NCI-H774 (cell line): ENCODE measurements at regions not wholly inside any gene's neighbourhood (a gene's known extent, or its start where the extent isn't known, plus 50 kb on each side); places are given as distances from the start of the nearest gene placed in this dataset.

Experiments
- DNase-seq: peaks from one replicate; lab custom pipeline; 2025; lab: John Stamatoyannopoulos, UW

DNA sequence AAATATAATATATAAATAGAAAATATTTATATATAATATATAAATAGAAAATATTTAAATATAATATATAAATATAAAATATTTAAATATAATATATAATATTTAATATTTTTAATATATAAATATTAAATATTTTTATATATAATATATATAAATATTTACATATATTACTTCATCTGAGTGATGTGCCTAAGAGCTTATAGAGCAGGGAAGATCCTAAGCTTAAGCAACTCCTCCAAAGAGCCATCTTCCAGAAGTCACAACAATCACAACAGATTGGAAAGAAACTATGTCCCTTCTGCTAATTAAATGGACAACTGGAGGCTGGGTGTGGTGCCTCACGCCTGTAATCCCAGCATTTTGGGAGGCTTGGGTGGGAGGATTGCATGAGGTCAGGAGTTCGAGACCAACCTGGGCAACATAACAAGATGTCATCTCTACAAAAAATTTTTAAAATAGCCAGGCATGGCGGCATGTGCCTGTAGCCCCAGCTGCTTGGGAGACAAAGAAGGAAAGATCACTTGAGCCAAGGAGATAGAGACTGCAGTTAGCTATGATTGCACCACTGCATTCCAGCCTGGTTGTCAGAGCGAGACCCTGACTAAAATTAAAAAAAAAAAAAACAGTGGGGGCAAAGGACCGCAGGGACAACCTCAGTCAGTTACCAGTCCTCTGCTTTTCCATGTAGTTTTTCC lies 198.7 kb downstream of the SKIDA1 start:
- no peak for DNase-seq

DNA sequence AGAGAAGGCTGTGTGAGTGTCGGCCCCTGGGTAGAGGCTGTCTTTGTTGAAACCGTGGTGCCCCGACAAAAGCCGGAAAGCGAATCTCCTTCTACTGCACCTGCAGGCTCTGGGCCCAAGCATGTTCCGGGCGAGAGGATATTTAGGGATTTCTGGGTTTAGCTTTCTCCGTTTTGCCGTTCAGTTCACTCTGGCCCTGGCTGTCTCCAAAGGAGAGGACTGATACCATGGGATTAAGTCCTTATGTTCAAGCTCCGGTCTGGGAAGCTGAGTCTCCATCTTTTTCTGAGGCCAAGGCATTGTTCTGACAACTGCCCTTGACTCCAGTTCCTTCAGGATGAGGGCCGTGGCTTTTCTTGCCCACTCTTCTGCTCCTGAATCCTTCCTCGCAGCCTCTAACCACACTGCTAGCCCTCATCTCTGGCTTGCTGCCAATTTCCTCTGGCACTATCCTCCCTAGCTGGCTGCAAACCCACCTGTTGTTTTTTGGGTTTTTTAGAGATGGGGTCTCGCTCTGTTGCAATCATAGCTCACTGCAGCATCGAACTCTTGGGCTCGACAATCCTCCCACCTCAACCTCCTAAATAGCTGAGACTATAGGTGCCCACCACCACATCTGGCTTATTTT lies 206.8 kb downstream of the SKIDA1 start:
- no peak for DNase-seq

DNA sequence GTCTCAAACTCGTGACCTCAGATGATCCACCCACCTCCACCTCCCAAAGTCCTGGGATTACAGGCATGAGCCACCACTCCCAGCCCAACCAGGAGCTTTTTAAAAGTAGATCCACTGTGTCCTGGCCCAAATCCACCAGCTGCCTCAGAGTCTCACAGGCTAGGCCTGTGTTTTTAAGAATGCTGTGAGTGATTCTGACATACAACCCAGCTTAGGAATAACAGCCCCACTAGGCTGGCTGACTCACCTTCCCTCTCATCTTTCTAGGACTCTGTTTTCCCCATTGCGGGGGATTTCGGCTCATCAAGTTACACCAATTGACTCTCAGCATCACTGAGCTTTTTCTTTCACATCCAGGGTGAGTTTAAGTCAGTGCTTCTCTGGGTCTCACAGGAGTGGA lies 207.6 kb downstream of the SKIDA1 start:
- no peak for DNase-seq

DNA sequence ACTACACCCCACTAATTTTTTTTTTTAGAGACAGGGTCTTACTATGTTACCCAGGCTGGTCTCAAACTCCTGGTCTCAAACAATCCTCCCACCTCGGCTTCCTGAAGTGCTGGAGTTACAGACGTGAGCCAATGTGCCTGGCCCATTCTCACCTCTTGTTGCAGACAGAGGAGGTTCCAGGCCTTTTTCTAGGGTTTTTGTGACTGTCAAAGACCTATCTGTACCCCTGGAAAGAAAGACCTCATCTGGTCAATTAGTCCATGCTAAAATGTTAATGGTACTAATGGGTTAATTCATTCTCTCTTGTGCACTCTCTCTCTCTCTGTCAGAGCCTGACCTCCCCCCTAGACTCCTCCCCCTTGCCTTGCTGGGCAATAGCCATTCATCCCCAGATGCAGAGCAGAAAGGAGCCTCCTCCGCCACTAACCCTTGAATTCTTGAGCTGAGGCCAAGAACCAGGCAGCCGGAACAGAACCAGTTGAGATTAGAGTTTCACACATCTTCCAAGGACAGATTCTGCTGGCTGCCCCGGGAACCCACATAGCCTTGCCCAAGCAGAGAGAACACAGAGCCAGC lies 209.7 kb downstream of the SKIDA1 start:
- DNase-seq, result no peak

DNA sequence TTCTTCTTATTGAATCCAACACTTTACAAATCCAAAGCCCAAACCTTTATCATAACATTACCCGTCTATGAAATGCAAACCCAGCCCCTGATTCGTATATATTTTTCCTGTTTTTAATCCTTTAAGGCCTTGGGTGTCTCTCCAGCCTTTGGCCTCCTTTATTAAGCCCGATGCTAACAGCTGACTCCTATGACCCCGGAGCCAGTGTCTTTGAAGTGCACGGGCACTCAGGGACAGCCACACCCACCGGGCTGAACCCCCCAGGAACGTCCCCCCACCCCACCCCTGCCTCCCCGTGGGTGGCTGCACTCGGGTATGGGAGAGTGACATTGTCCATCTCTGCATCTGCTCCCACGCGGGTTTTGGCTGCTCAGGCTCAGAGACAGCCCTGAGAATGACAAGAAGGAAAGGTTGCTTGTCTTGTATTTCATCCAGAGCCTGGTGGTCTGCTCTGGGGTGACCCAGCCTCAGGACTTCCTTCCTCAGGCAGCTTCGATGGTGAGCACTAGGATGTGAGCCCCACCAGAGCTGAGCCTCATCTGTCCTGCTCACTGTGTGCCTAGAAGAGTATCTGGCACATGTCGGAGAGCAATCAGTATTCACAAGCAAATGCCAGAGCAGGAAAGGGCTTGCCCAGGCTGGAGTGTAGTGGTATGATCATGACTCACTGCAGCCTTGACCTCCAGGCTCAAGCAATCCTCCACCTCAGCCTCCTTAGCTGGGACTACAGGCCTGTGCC lies 210.4 kb downstream of the SKIDA1 start:
- DNase-seq, result no peak

DNA sequence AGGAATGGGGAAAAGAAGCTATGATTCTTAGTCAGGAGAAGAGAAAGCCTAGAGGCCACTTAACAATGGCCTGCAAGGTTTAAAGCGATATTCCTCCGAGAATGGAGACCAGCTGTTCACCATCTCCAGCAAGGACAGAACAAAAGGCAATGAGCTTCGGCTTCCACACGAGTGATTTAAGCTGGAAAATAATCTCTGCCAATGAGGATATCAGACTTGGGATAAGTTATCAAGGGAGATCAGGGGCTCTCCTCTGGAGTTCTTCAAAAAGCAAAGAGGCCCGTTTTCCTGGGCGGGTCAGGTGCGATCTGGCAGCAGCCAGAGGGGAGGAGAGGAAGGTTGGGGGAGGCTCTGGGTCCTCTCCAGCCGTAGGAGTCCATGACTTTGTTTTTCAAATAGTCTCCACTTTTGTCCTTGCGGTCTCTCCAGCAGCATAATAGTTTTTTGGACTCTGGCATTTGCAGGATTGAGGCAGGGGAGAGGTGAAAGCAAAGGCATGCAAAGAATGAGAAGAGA lies 211.3 kb downstream of the SKIDA1 start:
- no peak for DNase-seq

DNA sequence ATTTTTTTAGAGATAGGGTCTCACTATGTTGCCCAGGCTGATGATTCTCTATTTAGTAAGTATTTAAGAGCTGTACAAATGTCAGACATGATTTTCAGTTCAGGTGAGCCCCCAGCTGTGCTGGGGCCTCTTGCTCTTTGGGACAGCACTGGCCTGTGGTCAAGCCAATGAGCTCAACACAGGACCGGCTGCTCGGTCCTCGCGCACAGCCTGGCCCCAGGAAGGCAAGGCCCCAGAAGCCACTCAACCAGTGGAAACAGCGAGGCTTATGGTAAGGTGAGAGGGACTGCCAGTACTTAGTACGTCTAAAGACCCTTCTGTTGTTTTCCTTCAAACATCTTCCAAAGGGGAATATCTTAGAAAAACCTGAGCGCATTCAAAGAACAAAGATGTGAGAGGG lies 211.8 kb downstream of the SKIDA1 start:
- no peak for DNase-seq

DNA sequence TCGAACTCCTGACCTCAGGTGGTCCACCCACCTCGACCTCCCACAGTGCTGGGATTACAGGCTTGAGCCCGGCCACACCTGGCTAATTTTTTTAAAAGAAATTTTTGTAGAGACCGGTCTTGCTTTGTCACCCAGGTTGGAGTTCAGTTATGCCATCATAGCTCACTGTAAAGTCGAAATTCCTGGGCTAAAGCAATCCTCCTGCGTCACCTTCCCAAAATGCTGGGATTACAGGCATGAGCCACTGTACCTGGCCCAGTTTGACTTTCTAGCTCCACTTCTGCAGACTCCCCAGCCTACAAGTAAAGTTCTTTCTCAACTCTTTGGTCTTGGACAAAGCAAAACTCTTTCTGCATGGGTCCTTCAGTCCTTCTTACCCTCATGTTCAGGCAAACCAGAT lies 214.1 kb downstream of the SKIDA1 start:
- no peak for DNase-seq

DNA sequence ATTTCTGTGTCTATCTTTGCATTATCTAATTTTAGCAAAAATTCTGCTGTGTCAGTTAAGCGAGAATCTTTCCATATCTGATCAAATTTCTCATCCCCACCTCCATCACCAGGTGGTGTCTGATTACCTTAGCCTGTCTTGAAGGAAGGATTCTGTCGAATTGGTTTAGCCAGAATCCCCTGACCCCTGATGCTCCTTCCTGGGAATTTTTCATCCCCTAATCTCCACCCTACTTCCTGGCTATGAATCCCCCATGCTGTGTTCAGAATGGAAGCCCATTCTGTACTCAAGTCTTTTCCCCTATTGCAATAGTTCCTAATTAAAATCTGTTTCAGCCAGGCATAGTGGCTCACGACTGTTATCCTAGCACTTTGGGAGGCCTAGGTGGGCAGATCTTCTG lies 216.1 kb downstream of the SKIDA1 start:
- no peak for DNase-seq

DNA sequence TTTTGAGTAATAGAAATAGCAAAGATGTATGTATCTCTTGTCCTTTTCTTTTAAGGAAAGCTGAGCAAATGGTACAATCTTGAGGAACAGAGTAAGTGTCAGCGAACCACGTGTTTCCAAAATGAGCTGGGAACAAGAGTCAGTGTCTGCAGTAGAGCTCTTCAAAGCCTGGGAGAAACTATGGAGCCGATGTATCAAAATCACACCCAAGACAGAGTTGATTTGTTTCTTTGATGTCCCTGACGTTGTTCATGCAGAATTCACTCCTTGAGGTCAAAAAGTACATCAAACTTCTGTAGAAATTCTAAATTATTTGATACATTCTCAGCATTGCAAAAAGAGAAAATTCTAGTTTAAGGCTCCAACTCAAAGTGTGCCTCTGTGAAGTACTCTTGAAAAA lies 216.5 kb downstream of the SKIDA1 start:
- DNase-seq, result no peak

DNA sequence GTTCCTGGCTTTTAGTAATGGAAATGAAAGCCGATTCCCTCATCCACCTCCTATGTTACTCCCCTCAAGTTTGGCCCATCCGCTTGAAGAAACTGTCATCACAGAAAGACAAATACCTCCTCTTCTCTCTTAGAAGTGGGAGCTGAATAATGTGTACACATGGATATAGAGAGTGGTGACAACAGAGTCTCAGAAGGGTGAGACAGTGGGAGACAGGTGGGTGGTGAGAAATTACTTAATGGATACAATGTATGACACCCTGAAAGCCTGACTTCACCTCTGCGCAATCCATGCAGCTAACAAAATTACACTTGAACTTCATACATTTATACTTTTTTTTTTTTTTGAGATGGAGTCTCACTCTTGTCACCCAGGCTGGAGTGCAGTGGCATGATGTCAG lies 217.5 kb downstream of the SKIDA1 start:
- no peak for DNase-seq

DNA sequence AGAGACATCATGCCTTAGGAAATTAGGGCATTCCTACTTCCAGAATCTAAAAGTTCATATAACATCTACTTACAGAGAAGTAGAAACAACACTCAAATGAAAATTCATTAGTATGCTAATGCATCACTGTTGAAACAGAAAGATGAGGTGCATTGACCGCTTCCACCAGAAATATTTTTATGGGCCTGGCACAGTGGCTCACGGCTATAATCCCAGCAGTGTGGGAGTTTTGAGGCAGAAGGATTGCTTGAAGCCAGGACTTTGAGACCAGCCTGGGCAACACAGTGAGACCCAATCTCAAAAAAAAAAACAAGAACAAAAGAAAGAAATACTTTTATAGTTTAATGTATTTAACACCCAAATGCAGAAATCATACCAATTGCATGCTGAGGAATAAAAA lies 220.9 kb downstream of the SKIDA1 start:
- no peak for DNase-seq

DNA sequence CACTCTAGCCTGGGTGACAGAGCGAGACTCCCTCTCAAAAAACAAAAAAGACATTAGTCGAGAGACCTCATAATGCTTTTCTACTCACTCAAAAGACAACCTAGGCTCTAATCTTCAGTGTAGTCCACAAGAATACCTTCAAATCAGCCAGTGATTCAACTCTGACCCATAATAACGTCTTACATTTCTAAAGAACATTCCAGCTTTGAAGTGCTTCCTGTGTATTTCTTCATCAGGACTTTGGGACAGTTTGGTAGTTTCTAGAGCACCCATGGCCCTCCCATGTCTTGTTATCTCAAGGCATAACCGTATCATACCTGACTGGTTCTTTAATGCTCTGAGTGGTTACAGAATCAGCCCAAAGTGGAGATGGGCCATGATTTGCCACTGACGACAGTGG lies 221.3 kb downstream of the SKIDA1 start:
- no peak for DNase-seq

DNA sequence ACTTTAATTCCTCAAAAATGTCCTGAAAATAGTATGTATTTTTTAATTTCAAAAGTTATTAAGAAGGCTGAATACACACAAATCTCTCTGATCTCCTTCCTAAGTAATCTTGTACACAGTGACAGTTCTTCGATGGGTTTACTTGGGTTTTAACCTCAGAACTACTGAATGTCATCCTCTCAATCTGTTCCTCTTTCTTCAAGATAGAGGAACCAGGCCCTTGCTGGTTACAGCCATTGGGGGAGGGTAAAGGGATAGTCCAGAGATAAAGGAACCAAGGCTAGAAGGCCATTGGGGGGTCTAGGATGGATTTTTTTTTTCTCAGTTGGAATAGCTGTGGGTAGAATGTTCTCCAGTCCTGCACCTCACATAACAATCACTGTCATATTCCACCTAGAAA lies 224.9 kb downstream of the SKIDA1 start:
- DNase-seq, result no peak

DNA sequence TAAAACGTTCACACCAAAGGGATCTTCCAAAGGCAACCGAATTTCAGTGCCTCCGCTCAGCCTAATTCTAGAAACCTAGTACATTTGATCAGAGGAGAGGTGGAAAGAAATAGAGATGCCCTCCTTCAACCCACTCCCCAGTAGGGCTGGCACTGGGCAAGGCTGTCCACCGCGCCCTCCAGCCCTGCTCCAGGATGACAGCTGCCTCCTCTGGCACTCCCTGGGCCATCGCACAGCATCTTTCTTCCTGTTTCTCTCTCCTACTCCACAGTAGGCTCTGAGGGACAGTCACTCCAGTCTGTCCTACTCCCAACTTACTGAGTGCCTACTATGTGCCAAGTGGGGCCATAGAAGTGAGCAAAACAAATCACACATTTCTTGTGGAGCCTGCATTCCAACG lies 226.2 kb downstream of the SKIDA1 start:
- no peak for DNase-seq

DNA sequence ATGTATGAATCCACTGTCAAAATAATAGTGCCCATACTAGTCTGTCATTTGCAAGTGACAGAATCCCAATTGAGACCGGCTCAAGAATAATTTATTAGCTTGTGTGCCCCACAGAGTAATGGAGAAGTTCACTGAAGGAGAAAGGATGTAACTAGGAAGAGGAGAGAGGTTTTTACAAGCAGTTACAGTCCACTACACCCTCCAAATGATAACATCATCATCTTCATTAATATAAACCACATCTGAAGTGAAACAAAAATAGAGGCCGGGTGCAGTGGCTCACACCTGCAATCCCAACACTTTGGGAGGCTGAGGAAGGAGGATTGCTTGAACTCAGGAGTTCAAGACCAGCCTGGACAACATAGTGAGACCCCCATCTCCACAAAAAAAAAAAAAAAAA lies 226.8 kb downstream of the SKIDA1 start:
- DNase-seq, result no peak

DNA sequence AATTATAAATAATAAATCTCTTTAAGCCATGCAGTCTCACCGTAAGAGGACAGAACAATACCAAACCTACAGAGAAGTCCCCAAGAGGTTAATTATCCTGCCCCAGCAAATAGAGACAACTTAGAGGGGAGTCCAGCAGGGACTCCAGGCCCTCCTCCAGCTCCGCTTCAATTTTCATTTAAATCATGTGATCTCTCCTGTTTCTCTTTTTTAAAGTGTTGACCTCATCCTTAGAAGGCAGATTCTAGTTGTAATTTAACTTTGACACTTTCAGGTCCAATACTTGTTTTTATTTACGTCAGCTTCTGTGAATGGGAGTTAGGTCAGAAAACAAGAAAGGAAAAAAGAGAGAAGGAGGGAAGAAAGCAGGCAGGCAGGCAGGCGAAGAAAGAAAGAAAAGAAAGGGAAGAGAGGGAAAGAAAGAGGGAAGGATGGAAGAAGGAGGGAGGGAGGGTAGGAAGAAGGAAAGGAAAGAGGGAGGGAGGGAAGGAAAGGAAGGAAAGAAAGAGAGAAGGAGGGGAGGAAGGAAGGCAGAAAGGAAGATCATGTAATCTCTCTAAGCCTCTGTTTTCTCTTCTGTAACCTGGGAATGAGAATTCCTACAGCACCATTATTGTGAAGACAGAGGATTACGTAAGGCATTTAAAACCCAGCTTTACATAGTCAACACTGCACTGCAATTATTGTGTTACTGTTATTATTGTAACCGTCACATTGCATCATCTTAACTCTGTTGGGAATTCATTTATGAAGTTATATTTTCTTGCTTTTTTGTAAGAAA lies 227.7 kb downstream of the SKIDA1 start:
- DNase-seq, result no peak

DNA sequence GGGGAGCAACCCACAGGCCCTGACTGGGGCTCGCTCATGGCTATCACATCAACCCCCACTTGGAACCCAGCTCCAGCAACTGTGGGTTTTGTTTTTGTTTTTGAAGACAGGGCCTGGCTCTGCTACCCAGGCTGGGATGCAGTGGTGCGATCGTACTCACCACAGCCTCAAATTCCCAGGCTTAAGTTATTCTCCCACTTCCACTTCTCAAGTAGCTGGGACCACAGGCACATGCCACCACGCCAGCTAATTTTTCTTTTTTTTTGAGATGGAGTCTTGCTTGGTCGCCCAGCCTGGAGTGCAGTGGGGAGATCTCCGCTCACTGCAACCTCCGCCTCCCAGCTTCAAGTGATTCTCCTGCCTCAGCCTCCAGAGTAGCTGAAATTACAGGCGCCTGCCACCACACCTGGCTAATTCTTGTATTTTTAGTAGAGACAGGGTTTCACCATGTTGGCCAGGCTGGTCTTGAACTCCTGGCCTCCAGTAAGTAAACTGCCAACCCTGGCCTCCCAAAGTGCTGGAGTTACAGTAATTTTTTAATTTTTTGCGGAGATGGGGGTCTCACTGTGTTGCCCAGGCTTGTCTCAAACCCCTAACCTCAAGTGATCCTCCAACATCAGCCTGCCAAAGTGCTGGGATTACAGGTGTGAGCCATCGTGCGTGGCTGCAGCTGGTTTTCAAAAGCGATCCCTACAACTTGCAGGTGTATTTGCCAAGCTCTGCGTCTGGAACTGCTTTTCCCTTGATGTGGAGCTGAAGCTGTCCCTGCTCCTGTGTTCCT lies 228.7 kb downstream of the SKIDA1 start:
- peak; percentile 22 for DNase-seq

DNA sequence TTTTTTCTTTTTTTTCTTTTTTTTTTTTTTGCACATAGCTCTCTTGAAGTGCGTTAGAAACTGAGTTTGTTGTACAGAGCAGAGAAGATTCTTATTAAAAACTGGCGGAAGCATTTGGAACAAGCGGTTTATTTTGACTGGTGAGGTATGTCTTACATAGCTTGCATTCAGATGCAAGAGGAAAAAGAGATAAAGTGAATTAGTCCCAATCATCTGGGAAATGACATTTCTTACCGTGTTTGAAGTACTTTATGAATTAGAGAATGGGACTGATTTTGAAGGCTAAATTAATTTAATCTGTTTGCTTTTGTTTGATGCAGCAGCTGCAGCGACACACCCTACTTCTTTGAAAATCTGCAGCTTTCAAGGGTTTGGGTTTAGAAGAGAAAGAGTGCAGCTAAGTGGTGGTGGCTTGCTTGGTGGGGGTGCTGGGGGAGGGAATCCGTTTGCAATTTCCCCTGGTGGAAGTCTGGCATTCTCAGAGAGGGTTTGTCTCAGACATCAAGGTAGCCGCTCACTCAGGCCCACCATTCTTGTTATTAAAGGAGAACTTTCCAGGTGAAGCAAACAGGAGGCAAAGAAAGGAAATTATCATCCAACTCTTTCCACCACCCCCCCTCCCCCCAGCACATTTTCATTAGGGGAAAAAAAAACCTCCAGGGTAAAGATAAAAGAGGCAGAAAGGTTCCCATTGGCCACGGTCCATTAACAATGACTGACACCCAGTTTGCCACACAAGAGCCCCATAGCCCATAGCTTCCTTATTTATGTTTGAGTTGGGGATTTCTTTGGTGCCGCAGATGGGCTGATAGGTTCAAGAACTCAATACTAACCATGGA lies 231.7 kb downstream of the SKIDA1 start:
- no peak for DNase-seq

DNA sequence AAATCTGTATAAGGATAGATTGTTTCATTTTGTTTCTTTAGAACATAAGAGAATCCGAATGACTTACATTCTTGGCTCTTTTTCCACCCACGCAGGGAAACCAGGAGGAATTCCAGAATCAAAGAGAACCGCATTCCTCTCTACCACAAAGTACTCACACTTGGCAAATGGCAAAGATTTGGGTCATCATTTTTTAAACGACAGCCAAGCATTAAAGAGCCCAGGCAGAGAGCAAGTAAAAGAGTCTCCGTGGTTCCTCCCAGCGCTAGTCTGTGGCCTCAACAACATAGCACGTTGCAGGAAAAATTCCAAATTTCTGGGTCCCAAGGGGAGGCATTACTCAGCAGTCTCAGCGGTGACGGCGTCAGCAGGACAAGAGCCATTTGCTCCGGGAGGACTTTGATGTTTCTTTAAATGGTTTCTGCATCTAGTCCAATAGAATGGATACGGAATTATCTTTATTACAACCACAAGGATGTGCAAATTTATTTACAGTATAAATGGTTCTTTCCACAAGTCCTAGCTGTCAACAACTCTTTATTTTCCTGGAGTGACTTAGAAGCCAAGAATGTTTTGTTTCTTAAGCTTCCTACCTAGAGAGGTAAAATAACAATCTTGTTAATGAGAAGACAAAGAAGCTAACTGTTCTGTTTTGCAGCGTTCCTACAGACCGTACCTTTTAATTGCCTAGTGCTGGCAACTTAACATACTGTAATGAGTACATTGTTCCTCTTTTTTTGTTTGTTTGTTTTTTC lies 232.5 kb downstream of the SKIDA1 start:
- no peak for DNase-seq
